WTC11 (cell line): ENCODE measurements at regions not wholly inside any gene's neighbourhood (a gene's known extent, or its start where the extent isn't known, plus 50 kb on each side); places are given as distances from the start of the nearest gene placed in this dataset.

ENCODE experiments used
- JUN ChIP-seq: sonication (generic); formaldehyde crosslinking; IDR thresholded peaks from 2 replicates; pipeline ENCODE4 v1.8.0; 2023; ENCODE audit warnings: mild to moderate bottlenecking, missing genetic modification reagents
- NFYB ChIP-seq: sonication (generic); formaldehyde crosslinking; conservative IDR thresholded peaks from 2 replicates; pipeline ENCODE4 v1.8.0; 2022; ENCODE audit warnings: low read depth, missing genetic modification reagents
- TP53 ChIP-seq: sonication (generic); formaldehyde crosslinking; IDR thresholded peaks from 2 replicates; pipeline ENCODE4 v1.8.1; 2023; ENCODE audit warnings: mild to moderate bottlenecking, missing genetic modification reagents
- ZNF416 ChIP-seq: fragments of 250-450 bp; sonication (Bioruptor Pico); IDR thresholded peaks from 2 replicates; pipeline ENCODE4 v1.9.0; 2021; ENCODE audit warnings: mild to moderate bottlenecking, inconsistent platforms
- TF ChIP-seq, protein P1 (sequence below): fragments of 200-600 bp; IDR thresholded peaks from 2 replicates; pipeline ENCODE4 v1.8.0; 2022; ENCODE audit warnings: antibody characterized with exemption
- TF ChIP-seq, protein P2 (sequence below): sonication (generic); formaldehyde crosslinking; IDR thresholded peaks from 2 replicates; pipeline ENCODE4 v1.8.0; 2022; ENCODE audit warnings: mild to moderate bottlenecking, missing genetic modification reagents
- TF ChIP-seq, protein P3 (sequence below): fragments of 250-450 bp; sonication (Bioruptor Pico); IDR thresholded peaks from 2 replicates; pipeline ENCODE4 v1.9.0; 2021; ENCODE audit warnings: mild to moderate bottlenecking

DNA sequence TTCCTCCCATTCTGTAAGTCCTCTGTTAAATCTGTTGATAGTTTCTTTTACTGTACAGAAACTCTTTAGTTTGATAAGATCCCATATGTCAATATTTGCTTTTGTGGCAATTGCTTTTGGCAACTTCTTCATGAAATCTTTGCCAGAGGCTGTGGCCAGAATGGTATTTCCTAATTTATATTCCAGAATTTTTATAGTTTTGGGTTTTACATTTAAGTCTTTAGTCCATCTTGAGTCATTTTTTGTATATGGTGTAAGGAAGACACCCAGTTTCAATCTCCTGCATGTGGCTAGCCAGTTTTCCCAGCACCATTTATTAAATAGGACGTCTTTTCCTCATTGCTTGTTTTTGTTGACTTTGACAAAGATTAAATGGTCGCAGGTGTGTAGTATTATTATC is 372.4 kb upstream of the CADM2 start:
- TF ChIP-seq, protein P1, sequence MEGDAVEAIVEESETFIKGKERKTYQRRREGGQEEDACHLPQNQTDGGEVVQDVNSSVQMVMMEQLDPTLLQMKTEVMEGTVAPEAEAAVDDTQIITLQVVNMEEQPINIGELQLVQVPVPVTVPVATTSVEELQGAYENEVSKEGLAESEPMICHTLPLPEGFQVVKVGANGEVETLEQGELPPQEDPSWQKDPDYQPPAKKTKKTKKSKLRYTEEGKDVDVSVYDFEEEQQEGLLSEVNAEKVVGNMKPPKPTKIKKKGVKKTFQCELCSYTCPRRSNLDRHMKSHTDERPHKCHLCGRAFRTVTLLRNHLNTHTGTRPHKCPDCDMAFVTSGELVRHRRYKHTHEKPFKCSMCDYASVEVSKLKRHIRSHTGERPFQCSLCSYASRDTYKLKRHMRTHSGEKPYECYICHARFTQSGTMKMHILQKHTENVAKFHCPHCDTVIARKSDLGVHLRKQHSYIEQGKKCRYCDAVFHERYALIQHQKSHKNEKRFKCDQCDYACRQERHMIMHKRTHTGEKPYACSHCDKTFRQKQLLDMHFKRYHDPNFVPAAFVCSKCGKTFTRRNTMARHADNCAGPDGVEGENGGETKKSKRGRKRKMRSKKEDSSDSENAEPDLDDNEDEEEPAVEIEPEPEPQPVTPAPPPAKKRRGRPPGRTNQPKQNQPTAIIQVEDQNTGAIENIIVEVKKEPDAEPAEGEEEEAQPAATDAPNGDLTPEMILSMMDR: no peak
- no peak for TF ChIP-seq ZNF416
- TF ChIP-seq NFYB (CRISPR knock-in tag): no peak
- TF ChIP-seq, protein P2, sequence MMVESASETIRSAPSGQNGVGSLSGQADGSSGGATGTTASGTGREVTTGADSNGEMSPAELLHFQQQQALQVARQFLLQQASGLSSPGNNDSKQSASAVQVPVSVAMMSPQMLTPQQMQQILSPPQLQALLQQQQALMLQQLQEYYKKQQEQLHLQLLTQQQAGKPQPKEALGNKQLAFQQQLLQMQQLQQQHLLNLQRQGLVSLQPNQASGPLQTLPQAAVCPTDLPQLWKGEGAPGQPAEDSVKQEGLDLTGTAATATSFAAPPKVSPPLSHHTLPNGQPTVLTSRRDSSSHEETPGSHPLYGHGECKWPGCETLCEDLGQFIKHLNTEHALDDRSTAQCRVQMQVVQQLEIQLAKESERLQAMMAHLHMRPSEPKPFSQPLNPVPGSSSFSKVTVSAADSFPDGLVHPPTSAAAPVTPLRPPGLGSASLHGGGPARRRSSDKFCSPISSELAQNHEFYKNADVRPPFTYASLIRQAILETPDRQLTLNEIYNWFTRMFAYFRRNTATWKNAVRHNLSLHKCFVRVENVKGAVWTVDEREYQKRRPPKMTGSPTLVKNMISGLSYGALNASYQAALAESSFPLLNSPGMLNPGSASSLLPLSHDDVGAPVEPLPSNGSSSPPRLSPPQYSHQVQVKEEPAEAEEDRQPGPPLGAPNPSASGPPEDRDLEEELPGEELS: no peak
- TF ChIP-seq TP53: no peak
- TF ChIP-seq JUN (CRISPR knock-in tag): no peak
- TF ChIP-seq, protein P3, sequence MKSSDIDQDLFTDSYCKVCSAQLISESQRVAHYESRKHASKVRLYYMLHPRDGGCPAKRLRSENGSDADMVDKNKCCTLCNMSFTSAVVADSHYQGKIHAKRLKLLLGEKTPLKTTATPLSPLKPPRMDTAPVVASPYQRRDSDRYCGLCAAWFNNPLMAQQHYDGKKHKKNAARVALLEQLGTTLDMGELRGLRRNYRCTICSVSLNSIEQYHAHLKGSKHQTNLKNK (CRISPR knock-in tag): no peak
